ENCODE measurements at regions not wholly inside any gene's neighbourhood (a gene's known extent, or its start where the extent isn't known, plus 50 kb on each side); places are given as distances from the start of the nearest gene placed in this dataset.

GRCh38 chr7:67758551-67758950, 761.9 kb downstream of the TYW1 start:
- DNase-seq (ENCODE audit: low spot score), result no peak

- DNase-seq (ENCODE audit: low spot score), result no peak
Measured at GRCh38 chr7:67760971-67761370, 764.3 kb downstream of the TYW1 start.

- DNase-seq (ENCODE audit: low spot score), result no peak
Measured at GRCh38 chr7:67762516-67762915, 765.9 kb downstream of the TYW1 start.

- DNase-seq (ENCODE audit: low spot score), result no peak
Measured at GRCh38 chr7:67764289-67764688, 767.7 kb downstream of the TYW1 start.

GRCh38 chr7:67765481-67766175, 769.0 kb downstream of the TYW1 start:
- no peak for DNase-seq (ENCODE audit: low spot score)

GRCh38 chr7:67766906-67767410, 770.3 kb downstream of the TYW1 start:
- DNase-seq (ENCODE audit: low spot score), result no peak

- DNase-seq (ENCODE audit: low spot score), result no peak
Measured at GRCh38 chr7:67771846-67772605, 775.4 kb downstream of the TYW1 start.

- no peak for DNase-seq (ENCODE audit: low spot score)
Measured at GRCh38 chr7:67773081-67773480, 776.4 kb downstream of the TYW1 start.

- DNase-seq (ENCODE audit: low spot score), result no peak
Measured at GRCh38 chr7:67777119-67777518, 780.5 kb downstream of the TYW1 start.

GRCh38 chr7:67781841-67782240, 785.2 kb downstream of the TYW1 start:
- DNase-seq (ENCODE audit: low spot score), result no peak

- no peak for DNase-seq (ENCODE audit: low spot score)
Measured at GRCh38 chr7:67786021-67786420, 789.4 kb downstream of the TYW1 start.

- peak; percentile 9 for DNase-seq (ENCODE audit: low spot score)
Measured at GRCh38 chr7:67788669-67789068, 792.0 kb downstream of the TYW1 start.

GRCh38 chr7:67791918-67792317, 795.3 kb downstream of the TYW1 start:
- no peak for DNase-seq (ENCODE audit: low spot score)

- no peak for DNase-seq (ENCODE audit: low spot score)
Measured at GRCh38 chr7:67794544-67794943, 797.9 kb downstream of the TYW1 start.

GRCh38 chr7:67803789-67804188, 807.2 kb downstream of the TYW1 start:
- no peak for DNase-seq (ENCODE audit: low spot score)

- no peak for DNase-seq (ENCODE audit: low spot score)
Measured at GRCh38 chr7:67805921-67806471, 809.4 kb downstream of the TYW1 start.

GRCh38 chr7:67807826-67808225, 811.2 kb downstream of the TYW1 start:
- no peak for DNase-seq (ENCODE audit: low spot score)

GRCh38 chr7:67809586-67809985, 813.0 kb downstream of the TYW1 start:
- no peak for DNase-seq (ENCODE audit: low spot score)

- no peak for DNase-seq (ENCODE audit: low spot score)
Measured at GRCh38 chr7:67813621-67814292, 817.1 kb downstream of the TYW1 start.

GRCh38 chr7:67817481-67817880, 820.8 kb downstream of the TYW1 start:
- DNase-seq (ENCODE audit: low spot score), result no peak

GRCh38 chr7:67821116-67821515, 824.5 kb downstream of the TYW1 start:
- DNase-seq (ENCODE audit: low spot score), result no peak

- no peak for DNase-seq (ENCODE audit: low spot score)
Measured at GRCh38 chr7:67823345-67823744, 826.7 kb downstream of the TYW1 start.
